HG03342 (cell line): ENCODE measurements at regions not wholly inside any gene's neighbourhood (a gene's known extent, or its start where the extent isn't known, plus 50 kb on each side); places are given as distances from the start of the nearest gene placed in this dataset.

Experiments used
- ATAC-seq: cut with Tn5 transposase; IDR thresholded peaks from one replicate; pipeline ENCODE4 v1.9.1; 2021; ENCODE audit warnings: mild to moderate bottlenecking, moderate library complexity; ENCODE audit not compliant: unreplicated experiment

DNA sequence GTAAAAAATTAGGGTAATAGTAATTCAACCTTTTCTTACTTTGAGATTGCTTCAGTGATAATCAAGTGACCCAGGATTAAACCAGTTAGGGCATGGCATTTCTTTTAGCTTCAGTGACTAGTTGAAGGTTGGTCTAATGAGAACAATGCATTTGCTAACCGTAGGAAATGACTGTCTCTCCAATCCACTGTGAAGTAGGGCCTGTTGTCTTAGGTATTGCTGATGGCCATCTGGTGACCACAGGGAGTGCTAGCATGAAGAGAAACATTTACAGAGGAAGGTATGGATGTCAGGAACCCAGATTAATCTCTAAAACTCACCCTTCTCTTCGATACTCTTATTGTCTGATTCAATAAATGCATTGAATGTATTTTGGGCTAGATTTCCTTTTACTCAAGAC is 535.9 kb upstream of the SEMA6A start:
- no peak for ATAC-seq

DNA sequence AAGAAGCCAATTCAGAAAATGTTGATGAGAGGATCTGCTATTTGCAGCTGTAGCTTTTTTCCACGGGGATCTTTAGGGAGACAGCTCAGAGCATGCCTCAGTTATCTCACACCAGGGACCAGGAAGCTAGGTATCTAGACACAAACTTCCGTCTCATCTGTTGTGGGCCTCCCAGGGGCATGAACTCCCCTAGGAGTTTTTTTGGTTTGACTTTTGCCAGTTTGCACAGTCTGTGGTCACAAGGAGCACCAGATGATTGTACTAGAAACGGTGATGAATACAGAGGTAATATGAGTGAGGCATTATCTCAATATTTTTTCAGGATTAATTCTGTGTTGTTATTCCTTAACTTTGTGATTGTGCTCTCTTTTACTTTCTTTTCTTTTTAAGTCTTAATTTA is 533.2 kb upstream of the SEMA6A start:
- no peak for ATAC-seq

DNA sequence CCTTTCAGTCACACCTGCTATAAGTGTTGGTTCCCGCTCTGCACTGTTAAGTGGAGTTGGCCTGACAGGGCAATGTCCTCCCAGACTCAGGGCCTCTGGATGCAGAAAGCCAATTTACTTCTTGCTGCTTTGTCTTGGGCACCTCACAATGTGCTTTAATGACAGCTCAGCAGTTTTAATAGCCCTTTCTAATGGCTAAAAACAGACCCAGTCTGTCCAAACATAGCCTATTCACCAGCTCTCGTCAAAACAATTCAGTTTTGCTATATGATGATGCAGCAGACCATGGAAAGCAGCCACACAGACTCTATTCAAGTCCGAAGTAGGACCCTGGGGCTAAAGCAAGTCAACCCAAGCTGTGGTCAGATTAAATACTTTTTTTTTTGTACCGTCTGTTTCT is 529.1 kb upstream of the SEMA6A start:
- no peak for ATAC-seq

DNA sequence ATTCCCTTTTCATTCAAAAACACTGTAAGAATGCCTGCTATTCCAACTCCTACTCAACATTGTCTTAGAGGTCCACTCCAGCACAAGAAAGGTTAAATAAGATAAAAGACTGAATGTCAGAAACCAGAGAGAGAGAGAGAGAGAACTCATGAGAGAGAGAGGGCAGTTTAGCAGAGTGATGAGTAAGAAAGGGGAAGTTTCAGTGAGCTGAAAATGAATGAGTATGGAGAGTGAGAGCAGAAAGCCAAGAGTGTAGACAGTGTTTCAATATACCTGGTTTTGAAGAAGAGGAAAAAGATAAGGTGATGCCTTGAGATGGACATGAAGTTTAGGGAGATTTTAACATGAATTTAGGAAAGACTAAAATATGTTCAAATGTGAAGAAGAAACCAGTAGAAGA is 528.0 kb upstream of the SEMA6A start:
- no peak for ATAC-seq

DNA sequence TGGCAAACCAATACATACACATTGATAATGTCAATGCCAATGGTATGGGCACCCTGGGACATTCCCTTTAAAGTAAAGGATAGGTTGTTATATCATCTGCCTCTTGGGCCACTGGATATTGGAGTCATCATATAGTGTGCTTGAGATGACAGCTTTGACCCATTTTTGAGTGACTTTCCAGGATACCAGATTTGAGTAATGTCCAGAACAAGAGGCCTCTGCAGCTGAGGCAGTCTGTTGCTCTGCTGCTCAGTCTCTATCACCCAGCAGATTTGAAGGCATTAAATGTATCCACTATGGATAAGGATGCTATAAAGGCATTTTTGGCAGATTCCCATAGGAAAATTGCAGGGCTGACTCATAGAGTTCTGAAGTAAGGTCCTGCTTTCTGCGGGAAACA is 525.6 kb upstream of the SEMA6A start:
- ATAC-seq, result no peak

DNA sequence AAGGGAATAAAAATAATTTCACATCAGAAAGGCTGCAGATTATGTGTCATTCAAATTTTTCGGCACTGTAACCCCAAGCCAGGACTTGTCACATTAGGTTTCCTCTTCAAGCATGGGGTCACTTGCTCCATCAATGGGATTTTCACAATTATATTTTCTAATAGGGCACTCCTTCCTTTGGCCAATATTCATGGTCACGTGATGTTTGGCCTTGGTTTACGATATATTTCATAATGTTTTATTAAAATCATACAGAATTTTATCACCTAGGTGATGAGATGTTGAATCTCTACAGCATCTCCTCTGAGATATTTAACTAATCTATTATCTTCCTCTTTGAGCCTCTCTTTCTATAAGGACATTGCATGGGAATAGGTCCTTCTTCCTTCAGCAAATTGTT is 523.5 kb upstream of the SEMA6A start:
- no peak for ATAC-seq

DNA sequence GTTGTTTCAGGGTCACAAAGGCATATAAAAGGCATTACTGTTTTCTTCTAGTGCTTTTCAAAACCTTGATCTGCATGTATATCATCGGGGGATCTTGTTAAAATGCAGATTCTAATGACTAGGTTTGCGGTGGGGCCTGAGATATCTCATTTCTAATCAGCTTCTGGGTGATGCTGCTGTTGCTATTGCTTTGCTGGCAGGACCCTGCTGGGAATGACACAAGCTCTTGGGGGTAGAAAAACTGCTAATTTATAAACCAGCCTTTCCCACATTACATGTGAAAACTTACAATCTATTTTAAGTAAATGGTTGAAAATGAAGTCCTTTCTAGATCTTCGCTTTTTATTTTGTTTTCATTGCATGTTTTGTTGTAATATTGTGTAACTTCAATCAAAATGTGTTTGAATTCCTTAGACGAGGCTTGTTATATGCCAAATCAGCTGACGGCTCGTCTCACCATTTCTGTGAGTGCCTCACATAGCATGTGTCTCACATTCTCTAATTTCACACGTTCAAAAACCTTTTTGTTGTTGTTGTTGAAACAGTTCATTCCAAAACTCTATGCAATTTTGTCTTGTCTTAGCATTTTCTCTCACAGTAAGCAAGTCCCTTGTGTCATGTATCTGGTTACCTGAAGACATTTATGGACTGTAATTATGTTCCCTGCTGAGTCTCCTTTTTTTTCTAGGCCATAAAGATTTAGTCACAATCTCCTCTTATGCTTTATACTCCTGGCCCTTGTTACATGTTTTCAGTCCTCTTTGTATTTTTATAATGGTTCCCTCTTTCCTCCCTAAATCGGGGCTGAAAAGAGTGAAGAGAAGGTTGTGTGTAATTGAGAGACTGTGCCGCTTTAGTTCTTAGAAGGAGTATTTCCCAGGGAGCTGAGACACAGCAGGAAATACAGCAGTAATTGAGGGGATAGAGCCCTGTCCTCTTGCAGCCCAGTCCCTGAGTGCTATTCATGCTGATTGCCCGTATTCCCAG is 521.0 kb upstream of the SEMA6A start:
- no peak for ATAC-seq

DNA sequence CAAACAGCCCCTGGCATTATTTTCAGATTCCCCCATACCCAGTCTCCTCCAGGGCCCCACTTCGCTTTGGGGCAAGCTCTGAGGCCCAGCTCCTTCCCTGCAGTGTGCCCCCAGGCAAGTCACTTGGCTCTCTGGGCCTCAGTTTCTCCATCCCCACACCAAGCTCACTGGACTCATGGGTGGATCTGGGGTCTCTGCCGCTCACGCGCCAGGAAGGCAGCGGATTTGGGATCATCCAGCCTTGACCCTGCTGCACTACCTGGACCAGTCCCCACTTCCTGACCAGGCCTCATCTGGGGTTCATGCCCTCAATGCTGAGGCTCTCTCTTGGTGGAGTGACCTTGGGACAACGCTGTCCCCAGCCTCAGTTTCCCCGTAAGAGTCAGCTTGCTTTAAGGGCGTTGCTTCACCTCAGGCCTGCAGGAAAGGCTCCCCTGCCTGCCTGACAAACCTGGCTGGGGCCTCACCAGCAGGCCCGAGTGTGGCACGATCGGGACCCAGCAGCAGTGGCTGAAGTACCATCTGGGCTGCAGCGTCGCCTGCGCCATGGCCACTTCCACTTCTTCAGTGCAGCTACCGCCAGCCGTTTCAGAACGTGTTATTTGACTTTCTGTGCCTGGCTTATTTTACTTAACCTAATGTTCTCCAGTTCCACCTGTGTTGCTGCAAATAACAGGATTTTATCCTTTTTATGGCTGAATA is 519.6 kb upstream of the SEMA6A start:
- no peak for ATAC-seq

DNA sequence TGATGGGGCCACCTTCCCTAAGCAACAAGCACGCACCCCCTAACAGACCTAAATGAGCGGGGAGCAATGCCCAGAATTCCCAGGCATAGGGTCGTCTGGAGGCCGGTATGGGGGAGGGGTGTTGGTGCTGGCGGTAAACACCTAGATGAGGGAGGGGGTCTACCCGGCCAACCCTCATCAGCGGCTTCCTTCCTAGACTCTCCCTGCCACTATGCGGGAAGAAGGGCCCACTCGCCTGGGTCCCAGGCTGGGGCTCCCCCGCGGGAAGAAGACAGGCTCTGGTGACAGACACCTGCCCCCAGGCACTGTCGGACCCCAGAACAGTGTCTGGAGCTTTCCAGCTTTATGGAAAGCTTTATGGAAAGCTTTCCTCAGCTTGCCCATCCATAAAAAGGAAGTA is 519.0 kb upstream of the SEMA6A start:
- no peak for ATAC-seq

DNA sequence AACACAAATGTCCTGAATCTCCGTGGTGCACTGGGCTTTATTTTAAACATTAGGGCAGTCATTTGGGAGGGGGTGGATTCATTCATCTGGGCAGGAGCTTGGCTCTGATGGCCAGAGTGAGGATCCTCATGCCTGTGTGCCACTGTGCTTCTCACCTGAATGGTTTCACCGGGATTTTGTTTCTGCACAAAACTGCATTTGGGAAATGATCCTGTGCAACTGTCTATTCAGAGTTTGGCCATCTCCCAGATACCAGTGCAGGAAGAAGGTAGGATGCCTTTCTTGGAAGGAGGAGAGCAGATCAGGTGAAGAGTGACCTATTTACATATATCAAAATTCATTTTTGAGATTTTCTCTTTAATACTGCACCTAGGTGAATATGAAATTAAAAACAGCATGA is 514.4 kb upstream of the SEMA6A start:
- ATAC-seq, result no peak

DNA sequence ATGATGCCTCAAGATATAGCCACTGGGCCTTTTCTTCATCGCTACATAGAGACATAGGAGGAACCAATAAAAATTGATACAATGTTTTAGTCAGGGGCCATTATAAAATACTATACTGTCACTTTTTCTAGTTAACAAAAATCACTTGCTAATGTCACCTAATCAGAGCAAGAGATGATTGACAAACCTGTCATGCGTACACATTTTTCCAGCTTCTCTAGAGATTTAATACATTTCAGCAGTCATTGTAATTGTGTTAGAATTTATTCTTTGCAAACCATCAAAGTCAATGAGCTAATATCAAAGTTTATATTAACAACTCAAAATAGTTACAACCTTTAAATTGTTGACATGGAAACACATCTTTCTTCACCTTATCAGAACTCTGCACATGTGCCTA is 513.6 kb upstream of the SEMA6A start:
- no peak for ATAC-seq

DNA sequence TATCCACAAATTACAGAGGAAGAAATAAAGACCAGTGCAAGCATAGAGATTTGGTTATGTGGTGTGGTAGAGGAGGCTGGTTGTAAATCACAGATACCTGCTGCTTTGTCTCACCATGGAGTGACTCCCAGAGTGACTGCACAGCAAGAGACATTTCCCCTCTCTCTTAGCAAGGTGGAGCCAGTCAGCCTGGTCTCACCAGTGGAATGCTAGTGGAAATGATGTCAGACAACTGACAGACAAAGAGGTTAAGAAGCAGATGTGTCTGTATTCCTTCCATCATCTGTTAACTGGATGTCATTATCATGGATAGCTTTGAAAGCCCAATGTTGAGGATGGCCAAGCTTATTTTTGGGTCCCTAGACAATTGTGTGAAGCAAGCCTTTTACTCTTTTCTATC is 509.4 kb upstream of the SEMA6A start:
- no peak for ATAC-seq

DNA sequence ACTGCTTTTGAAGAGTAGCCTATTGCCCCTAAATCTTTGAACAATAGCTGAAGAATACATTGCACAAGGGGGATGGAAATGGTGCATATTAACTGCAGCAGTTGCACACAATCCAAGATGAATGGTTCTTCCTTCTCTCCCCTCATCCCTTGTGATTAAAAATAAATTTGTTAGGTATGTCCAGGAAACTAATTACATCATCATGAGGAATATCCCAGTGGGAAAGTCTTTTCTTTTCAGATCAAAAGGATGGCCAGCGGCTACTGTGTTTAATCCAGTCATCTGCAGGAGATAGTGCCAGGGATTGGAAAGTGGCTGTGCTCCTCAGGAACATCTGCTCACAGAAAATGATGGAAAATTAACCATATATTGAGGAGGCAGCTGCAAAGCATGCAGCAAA is 508.4 kb upstream of the SEMA6A start:
- ATAC-seq, result no peak

DNA sequence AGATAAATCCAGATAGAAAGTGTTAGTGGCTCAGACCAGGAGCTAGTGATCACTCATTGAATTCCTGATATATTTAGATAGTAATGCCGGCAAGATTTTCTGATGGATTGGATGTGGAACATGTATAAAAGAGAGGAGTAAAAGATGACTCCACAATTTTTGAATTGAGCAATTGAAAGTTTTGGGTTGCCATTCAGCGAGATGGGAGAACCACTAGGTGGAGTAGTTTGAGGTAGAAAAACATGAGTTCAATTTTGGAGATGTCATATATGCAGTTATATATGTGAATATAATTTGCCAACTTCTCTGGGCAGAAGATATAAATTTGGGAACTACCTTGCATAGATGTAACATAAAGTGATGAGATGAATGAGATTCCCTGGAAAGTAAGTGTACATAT is 502.5 kb upstream of the SEMA6A start:
- ATAC-seq, result no peak

DNA sequence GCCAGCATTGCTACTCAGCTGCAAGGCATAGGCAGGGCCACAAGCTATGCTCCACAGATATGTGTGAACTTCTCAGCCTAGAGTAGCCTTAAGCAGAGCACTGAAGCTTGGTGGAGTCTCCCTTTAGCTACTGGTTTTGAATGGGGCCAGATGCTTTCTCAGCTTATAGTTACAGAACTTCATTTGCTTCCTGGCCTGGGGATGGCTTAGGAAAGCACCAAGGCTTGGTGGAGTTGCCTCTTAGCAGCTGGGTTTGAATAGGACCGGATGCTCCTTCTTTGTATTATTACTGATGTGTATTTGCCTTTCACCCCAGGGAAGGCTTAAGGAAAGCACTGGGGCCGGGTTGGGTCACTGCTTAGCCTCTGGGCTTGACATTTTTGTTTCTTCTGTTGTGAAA is 497.8 kb upstream of the SEMA6A start:
- no peak for ATAC-seq

DNA sequence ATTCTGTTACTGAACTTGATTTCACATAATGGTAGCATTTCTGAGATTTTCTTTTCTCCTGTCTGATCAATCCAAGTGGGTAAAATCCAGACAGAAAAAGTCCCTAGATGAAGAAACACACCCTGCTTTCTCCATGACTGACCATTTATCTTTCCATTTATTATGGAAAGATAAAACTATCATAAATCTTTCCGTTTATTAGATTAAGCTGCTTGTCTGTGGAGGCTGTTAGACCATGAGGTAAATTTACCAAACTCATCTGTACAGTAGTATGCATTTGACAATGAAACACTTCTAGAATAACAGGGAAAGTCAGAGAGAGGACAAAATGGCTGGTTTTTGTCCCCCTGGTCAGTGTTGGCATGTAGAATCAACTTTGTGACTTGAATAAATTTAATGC is 491.2 kb upstream of the SEMA6A start:
- ATAC-seq, result no peak

DNA sequence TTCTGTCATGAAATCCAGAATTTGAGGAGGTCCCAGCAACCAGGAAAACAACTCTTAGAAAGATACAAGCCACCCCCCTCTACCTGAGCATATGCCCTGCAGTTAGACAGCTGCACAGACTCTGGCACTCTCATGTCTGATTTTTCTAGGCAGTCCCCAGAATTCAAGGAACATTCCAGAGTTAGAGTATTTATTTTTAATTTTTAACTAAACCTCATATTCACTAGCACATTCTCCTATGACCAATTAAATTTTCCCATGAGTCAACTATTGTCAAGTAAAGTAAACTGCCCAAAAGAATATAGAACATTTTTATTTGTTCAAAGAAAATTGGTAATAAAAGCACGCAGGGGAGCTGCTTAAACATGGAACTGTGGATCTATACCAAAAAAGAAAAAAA is 490.5 kb upstream of the SEMA6A start:
- ATAC-seq, result no peak

DNA sequence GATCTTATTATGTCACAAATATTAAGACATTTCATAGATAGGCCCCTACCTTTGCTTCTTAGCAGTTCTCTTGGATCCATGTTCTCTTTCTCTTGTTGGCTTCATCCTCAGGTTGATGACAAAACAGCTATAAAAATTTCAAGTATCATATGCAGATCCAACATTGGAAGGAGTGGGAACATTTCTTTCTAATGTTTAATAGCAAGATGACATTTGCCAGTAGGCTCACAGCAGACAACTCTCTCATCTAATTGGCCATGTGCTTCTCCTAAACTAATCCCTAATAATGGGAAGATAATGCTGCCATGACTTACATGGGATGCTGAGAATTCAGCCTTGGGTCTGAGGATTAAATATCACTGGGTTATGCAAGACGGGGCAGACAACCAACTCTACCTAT is 485.5 kb upstream of the SEMA6A start:
- no peak for ATAC-seq

DNA sequence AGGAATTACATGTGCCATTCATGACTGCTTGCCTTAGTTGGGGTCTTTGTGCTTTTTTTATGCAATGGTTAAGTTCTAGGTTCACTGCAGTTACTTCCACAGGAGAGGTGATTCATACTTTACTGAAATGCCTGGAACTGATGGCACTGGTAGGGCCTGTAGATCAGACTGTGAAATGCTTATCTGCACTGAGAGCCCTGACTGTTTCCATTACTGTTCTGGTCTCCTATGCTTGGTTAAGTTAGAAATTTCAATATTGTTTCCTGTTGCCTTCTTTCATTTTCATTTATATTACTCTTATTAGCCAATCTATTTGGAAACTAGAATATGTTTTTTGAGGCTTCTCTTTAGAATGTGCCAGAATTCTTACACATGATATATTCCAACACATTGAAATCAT is 484.1 kb upstream of the SEMA6A start:
- ATAC-seq, result no peak

DNA sequence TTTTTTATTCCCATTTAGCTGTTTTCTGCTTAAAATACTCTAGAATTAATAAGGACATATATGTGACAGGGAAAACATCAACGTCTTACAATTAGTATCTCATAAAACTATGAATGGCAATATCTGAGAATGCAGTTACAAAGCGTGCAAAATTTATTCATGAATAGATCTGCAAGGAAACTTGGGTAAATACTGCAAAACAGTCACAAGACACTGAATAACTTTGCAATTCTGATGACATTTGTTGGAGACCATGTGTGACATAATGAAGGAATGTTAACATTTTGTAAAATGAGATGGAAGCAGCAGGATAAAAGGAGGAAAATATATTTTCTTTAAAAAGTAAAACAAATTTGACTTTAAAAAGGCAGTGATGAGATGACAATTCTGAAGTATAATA is 480.9 kb upstream of the SEMA6A start:
- no peak for ATAC-seq

DNA sequence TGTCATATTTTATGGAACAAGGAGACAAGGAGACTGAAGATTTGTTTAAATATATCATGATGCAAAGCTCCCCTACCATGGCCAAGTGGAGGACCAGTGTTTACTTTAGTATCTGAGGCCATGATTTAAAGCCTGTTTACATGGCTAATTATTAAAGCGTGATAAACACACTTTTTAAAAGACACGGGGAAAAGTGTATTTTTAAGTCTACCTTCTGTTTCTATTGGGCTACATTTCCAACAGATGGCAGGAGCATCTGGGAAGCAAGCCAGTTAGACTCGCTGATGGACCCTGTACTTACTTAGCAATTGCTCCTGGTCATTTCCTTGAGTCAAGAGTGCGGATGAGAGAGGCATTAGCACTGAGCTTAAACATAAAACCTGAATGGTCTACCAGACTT is 480.3 kb upstream of the SEMA6A start:
- ATAC-seq, result no peak

DNA sequence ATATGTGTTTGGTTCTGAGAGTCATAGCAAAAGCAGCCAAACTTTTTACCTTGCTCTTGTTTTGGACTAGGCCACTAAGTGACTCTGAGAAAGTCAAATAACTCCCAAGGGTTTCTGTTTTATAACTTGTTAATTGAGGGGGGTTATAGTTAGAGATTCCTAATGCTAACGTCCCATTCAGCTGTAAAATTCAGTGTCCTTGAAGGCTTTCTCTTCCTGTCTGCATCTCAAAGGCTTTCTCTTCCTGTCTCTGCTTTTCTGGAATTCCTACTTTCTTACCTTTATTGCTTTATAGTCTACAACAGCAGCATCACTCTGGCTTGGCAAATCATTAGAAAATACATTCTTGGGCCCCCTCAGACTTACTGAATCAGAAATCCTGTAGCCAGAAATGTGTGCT is 479.5 kb upstream of the SEMA6A start:
- no peak for ATAC-seq
